GM10266 (cell line): ENCODE measurements at regions not wholly inside any gene's neighbourhood (a gene's known extent, or its start where the extent isn't known, plus 50 kb on each side); places are given as distances from the start of the nearest gene placed in this dataset.

ENCODE experiments used
- DNase-seq: peaks from one replicate; pipeline ENCODE4 v3.0.0; 2012; ENCODE audit errors: extremely low spot score
- CTCF ChIP-seq: IDR thresholded peaks from 2 replicates; pipeline ENCODE4 v1.5.1; 2012; ENCODE audit warnings: mild to moderate bottlenecking, low read depth; ENCODE audit not compliant: control insufficient read depth, insufficient read depth; ENCODE audit errors: missing control alignments

GRCh38 chr5:8865266-8865665 lies 680.6 kb downstream of the SEMA5A start:
- DNase-seq, result no peak
- TF ChIP-seq CTCF, result no peak

- TF ChIP-seq CTCF, result no peak
- no peak for DNase-seq
These were observed 680.0 kb downstream of the SEMA5A start for GRCh38 chr5:8865686-8866374.

GRCh38 chr5:8868283-8868682 lies 677.6 kb downstream of the SEMA5A start:
- DNase-seq, result no peak
- no peak for TF ChIP-seq CTCF

GRCh38 chr5:8869932-8870331 lies 675.9 kb downstream of the SEMA5A start:
- TF ChIP-seq CTCF, result no peak

GRCh38 chr5:8870349-8870958 lies 675.4 kb downstream of the SEMA5A start:
- DNase-seq, result no peak

More at GRCh38 chr5:8869932-8870331, 675.9 kb downstream of the SEMA5A start:
- no peak for DNase-seq

GRCh38 chr5:8870959-8871355 lies 674.9 kb downstream of the SEMA5A start:
- DNase-seq, result no peak
- TF ChIP-seq CTCF, result no peak

More at GRCh38 chr5:8870349-8870958, 675.4 kb downstream of the SEMA5A start:
- no peak for TF ChIP-seq CTCF

GRCh38 chr5:8871446-8871845 lies 674.4 kb downstream of the SEMA5A start:
- DNase-seq, result no peak
- TF ChIP-seq CTCF, result no peak
